SK-N-SH (cell line): ENCODE measurements at regions not wholly inside any gene's neighbourhood (a gene's known extent, or its start where the extent isn't known, plus 50 kb on each side); places are given as distances from the start of the nearest gene placed in this dataset.

Experiments used
- CTCF ChIP-seq: fragments of 200-600 bp; sonication (generic); IDR thresholded peaks from 2 replicates; pipeline ENCODE4 v1.6.1; 2017; ENCODE audit warnings: antibody characterized with exemption, mild to moderate bottlenecking, moderate library complexity
- EP300 ChIP-seq, 2 experiments: IDR thresholded peaks; 2 replicates each; pipeline versions ENCODE4 v1.4.0 to v1.6.1; 2012; ENCODE audit warnings: borderline replicate concordance in 1 of 2, low read depth in 1 of 2, low read length in 1 of 2
- FOSL2 ChIP-seq: IDR thresholded peaks from 2 replicates; pipeline ENCODE4 v1.4.0; 2012; ENCODE audit warnings: low read depth, mild to moderate bottlenecking, moderate library complexity, borderline replicate concordance
- FOXM1 ChIP-seq: IDR thresholded peaks from 2 replicates; pipeline ENCODE4 v1.4.0; 2012; ENCODE audit warnings: low read depth, mild to moderate bottlenecking
- NFIC ChIP-seq: IDR thresholded peaks from 2 replicates; pipeline ENCODE4 v1.4.0; 2012; ENCODE audit warnings: borderline replicate concordance
- POLR2AphosphoS5 ChIP-seq: IDR thresholded peaks from 2 replicates; pipeline ENCODE4 v1.6.1; 2012; ENCODE audit warnings: low read depth, low read length
- REST ChIP-seq: IDR thresholded peaks from 2 replicates; pipeline ENCODE4 v1.6.1; 2012; ENCODE audit warnings: mild to moderate bottlenecking, low read depth, low read length, moderate library complexity
- RFX5 ChIP-seq: IDR thresholded peaks from 2 replicates; pipeline ENCODE4 v1.6.1; 2012; ENCODE audit warnings: mild to moderate bottlenecking, improper control_type of control experiment, low read length
- TAF1 ChIP-seq: IDR thresholded peaks from 2 replicates; pipeline ENCODE4 v1.6.1; 2012; ENCODE audit warnings: low read depth, mild to moderate bottlenecking, low read length, moderate library complexity, borderline replicate concordance

DNA sequence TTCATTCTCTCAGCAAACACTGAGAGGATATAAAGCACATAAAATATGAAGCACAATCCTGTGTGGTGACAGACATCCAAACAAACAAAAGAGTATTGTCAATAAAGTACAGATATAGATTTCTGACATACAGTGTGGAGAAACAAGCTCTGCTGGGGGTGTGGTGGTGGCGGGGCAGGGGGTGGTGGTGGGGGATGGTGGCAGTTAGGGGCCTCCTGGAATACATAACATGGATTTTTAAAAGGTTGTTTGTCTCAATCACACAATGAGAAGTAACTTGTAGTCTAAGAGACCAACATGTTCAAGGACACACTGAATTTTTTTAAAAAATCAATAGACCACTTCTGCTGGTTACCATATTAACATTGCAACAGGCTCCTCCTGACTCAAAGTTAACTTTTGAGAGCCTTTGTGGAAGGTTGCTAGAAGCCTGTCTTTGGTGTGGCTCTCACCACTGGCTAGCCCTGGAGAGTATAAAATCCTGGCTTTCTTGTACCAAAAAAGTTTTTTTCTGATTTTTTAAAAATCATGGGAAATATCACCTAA, 1197.4 kb downstream of the SUCLG1 start:
- TF ChIP-seq CTCF (no peak), EP300 (IDR thresholded peaks at IDR 0.05; ENCODE audit: borderline replicate concordance in 1 of 2, low read depth in 1 of 2, low read length in 1 of 2) (no peak), REST (no peak), POLR2AphosphoS5 (no peak), FOSL2 (no peak), RFX5 (no peak), TAF1 (no peak), FOXM1 (no peak), NFIC (no peak)
